GM21447 (cell line): ENCODE measurements at regions not wholly inside any gene's neighbourhood (a gene's known extent, or its start where the extent isn't known, plus 50 kb on each side); places are given as distances from the start of the nearest gene placed in this dataset.

Source experiments
- ATAC-seq: cut with Tn5 transposase; IDR thresholded peaks from one replicate; pipeline ENCODE4 v1.9.1; 2021; ENCODE audit not compliant: unreplicated experiment

- ATAC-seq: no peak
Measured at GRCh38 chr10:129078746-129079145, 388.3 kb upstream of the MGMT start.

DNA sequence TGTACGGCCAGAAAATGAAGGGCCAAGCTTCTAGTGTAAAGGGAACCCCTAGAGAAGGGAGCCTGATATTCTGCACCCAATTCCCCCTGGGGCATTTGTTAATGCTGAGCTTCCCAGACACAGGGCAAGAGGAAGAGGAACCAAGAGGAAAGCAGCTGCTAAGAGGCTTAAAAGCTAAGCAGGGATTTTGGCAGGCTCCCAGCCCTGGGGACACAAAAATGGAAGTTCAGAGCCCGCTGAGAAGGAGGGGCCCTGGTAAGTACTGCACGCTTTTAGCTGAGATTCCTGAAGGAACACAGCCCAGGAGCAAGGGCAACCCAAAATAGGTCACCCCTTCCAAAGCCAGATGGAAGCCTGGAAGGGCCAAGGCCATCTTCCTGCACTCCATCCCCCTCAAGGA is 387.3 kb upstream of the MGMT start:
- ATAC-seq: no peak

- ATAC-seq: no peak
Measured at GRCh38 chr10:129085811-129086210, 381.2 kb upstream of the MGMT start.

GRCh38 chr10:129089341-129089740 is 377.7 kb upstream of the MGMT start:
- no peak for ATAC-seq

- ATAC-seq: no peak
Measured at GRCh38 chr10:129090165-129090564, 376.9 kb upstream of the MGMT start.

DNA sequence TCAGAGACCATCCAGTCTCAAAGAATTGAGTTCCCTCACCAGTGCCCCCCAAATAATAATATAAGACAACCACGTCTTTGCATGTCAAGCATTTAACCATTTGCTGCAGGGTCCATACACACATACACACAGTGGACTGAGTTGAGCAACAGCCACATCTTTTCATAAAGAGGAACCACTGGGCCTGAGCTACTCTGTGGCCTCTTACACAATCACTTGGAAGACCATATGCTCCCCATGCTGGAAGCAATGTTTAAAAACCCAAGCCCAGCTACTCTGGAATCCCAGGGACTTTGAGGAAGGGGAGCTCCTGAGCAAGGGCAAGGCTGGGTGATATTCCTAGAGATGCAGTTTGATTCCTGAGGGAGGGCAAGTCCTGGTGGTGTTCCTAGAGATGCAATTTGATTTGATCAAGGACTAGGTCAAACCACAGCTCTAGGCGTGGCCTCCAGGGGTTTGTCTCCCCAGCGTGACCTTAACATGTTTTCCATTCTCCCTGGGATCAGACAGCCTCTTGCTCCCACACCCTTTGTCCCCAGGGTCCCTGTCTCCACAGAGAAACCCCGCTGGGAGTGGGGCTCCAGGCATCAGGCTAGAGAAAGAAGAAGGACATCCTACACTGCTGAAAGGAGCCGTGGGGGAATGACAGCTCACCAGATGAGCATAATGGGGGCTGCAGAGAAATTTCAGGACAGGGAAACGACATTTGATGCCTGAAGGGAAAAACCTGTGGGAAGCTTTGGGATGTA is 376.2 kb upstream of the MGMT start:
- no peak for ATAC-seq

DNA sequence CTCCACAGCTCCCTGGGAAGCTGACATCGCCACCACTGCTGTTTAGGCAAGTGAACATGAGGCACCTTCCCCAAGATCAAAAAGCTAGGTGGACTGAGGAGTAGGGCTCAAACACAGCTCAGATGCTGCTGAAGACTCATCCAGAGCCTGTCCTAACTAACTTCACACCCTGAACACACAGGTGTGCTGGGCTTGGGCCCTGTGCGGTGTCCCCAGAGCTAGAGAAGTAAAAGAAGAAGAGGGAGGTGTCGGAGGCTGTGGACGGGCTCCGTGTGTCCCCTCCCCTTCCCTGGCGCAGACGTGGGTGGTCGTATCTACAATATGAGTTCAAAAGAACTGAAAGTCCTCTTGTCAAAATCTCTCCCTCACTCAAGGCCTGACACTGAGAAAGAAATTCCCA is 373.4 kb upstream of the MGMT start:
- ATAC-seq: no peak

DNA sequence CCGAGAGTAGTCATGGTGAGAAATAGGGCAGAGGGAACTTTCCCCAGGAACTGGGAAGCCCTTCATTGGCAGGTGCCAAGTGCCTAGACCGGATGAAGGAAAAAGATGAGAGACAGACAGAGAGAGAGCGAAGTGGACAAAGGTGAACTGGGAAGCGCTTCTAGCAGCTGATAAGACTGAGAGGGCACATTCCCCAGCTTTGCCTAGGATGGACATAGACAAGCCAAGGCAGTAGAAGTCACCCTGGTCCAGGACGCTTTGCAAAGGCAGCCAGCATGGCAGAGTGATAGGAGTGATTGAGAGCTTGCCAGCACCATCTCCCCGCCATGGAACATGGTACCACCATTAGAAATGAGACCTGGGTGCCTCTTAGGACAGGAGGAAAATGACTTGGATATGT is 372.8 kb upstream of the MGMT start:
- ATAC-seq: no peak

- no peak for ATAC-seq
Measured at GRCh38 chr10:129094861-129095260, 372.2 kb upstream of the MGMT start.

DNA sequence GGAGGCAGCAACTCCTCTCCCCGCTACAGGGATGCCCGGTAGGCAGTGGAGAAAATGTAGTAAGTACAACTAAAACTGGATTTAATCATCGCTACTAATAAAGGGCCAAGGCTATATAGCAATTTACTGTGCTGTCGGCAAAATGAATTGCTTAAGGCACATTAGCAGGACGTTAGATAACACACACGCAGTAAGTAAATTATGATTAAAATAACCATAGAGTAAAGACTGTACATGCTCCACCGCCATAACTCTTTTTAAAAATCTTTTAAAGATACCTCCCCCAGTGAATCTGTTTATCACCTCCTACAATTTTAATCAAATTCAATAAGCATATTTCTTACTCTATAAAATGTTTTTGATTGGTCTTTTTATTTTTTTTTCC is 371.4 kb upstream of the MGMT start:
- ATAC-seq: no peak

DNA sequence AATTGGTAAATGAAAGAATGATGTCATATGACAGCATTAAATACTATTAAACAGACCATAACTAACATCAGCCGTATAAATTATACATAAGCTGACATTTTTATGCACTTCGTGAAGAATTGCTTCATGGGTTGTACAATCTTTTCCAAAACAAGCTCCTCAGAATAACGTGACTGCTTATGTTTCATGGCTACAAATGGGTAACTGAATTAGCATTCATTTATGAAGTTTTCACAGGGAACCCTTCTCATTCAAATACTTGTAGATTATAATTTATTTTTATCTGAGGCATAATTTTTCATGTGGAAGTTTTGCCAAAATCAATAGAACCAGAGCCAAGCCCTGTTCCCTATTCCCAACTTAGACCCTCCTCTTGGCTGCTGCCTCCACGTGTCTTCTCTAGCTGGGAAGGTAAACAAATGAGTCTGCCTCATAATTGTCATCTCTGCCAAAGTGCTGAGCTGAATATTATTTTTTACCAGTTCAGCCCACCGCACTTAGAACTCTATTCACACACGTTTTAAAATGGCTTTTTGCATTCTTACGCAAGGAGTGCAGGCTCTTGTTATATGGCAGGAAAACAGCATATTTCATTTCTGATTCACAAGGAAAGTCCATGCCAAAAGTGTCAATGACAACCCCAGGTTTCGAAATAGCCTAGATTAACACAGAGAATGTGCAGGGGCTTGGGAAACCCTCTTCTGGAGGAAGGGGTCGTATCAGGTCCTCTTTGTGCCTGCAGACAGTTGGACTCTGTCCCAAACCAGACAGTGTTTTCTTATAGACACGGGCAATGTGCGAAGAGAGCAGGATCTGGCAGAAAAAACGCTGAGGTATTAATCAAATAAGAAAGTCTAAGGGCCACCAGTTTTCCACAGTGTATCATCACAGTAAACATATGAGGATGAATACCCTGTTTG is 370.7 kb upstream of the MGMT start:
- ATAC-seq: no peak

GRCh38 chr10:129097776-129098330 is 369.2 kb upstream of the MGMT start:
- no peak for ATAC-seq

DNA sequence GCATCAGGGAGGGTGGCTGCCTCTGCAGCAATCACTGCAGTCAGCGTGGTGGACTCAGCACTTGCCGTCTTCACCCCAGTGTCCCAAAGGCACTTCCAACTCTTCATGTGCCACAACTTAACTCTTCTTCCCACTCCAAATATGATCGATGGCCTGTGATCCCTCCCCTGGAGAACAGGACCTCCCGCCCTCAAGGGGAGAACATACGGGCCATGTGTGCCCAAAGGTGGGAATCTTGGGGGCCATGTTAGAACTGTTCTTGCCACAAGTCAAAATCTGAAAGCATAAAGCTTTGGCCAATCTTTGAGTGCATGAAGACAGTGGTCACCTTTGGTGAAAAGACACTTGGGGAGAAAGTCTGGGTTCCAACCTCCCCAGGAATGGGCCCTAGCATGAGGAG is 368.5 kb upstream of the MGMT start:
- ATAC-seq: no peak

GRCh38 chr10:129099486-129099885 is 367.6 kb upstream of the MGMT start:
- no peak for ATAC-seq

GRCh38 chr10:129099992-129100391 is 367.0 kb upstream of the MGMT start:
- ATAC-seq: no peak

GRCh38 chr10:129101232-129101980 is 365.6 kb upstream of the MGMT start:
- ATAC-seq: no peak

DNA sequence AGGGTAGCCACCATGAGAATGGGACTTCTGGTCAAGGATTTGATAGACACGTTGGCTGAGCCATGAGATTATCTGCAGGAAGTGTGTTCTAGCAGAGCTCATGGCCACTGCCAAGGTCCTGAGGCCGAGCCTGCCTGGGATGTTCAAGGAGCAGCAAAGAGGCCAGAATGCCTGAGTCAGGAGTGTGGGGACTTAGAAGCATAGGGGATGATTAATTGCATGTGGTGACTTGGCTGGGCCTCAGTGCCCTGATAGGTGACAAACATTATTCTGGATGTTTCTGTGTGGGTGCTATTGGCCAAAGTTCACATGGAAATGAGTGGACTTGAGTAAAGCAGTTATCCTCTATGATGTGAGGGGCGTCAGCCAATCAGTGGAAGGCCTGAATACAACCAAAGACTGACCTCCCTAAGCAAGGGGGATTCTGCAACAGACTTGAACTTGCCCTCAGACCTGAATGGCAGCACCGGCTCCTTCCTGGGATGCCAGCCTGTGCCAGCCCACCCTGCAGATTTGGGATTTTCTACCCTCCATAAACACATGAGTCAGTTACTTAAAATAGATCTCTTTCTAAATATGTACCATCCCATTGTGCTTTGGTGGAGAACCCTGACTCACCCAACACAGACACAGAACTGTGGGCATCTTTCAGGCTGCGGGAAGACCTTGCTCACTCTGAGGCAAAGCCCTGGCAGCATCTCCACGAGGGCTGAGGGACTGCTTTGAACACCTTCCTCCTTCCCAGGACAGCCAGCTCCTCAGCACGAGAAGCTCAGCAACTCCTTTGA is 363.9 kb upstream of the MGMT start:
- ATAC-seq: no peak

- no peak for ATAC-seq
Measured at GRCh38 chr10:129104266-129105045, 362.6 kb upstream of the MGMT start.

GRCh38 chr10:129105266-129105665 is 361.8 kb upstream of the MGMT start:
- ATAC-seq: no peak

DNA sequence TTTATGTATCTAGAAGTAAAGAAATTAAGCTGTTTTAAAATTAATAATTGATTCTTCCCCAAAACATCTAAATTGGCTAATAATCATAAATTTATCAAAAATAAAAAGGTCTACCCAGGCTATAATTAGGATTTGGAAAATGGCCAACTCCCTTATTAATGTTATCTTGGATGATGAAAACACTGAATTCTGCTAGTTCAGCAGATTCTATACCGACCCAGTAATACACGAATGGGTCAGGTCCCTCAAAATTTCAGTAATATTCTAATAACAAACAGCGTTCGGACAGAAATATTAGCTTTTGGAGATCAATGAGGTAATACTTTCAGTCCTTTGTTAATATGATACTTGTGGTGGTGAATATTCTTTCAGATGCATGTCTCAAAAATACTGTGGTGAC is 360.7 kb upstream of the MGMT start:
- no peak for ATAC-seq
